Fibroblast of lung (primary cell): ENCODE measurements at regions not wholly inside any gene's neighbourhood (a gene's known extent, or its start where the extent isn't known, plus 50 kb on each side); places are given as distances from the start of the nearest gene placed in this dataset.

ENCODE experiments used
- DNase-seq, 2 donors: peaks; one replicate each; pipeline versions ENCODE4 v3.0.0 to v3.0.0-alpha.2; 2010; ENCODE audit warnings: low read depth in 2 of 2
- H2AFZ ChIP-seq: 2 replicates; pipeline ENCODE4 v1.5.1; 2012; ENCODE audit warnings: low read length, control low read depth, inconsistent platforms
- H3K27ac ChIP-seq: 2 replicates; pipeline ENCODE4 v1.5.1; 2011; ENCODE audit warnings: low read length, control low read depth; ENCODE audit not compliant: insufficient read depth
- H3K27me3 ChIP-seq: 2 replicates; pipeline ENCODE4 v1.5.1; 2011; ENCODE audit warnings: mild to moderate bottlenecking, low read length; ENCODE audit not compliant: control insufficient read depth, insufficient read depth
- H3K36me3 ChIP-seq: 2 replicates; pipeline ENCODE4 v1.5.1; 2011; ENCODE audit warnings: low read length; ENCODE audit not compliant: control insufficient read depth, insufficient read depth
- H3K4me1 ChIP-seq: 2 replicates; pipeline ENCODE4 v1.5.1; 2011; ENCODE audit warnings: low read length; ENCODE audit not compliant: control insufficient read depth, insufficient read depth; ENCODE audit errors: extremely low read depth
- H3K4me2 ChIP-seq: 2 replicates; pipeline ENCODE4 v1.5.1; 2011; ENCODE audit warnings: low read length, control low read depth; ENCODE audit not compliant: insufficient read depth; ENCODE audit errors: extremely low read depth
- H3K4me3 ChIP-seq, 4 experiments: fragments of 200-600 bp in 1 of 4; sonication (generic) in 1 of 4; replicated peaks in 1 of 4; 2 replicates each; pipeline ENCODE4 v1.5.1; 2011 to 2016; ENCODE audit warnings: low read length in 4 of 4, low read depth in 3 of 4, mild to moderate bottlenecking in 3 of 4, control low read depth in 2 of 4, inconsistent platforms in 1 of 4, mixed read lengths in 1 of 4; ENCODE audit not compliant: insufficient read depth in 1 of 4; ENCODE audit errors: control extremely low read depth in 1 of 4
- H3K79me2 ChIP-seq: 2 replicates; pipeline ENCODE4 v1.5.1; 2012; ENCODE audit warnings: mild to moderate bottlenecking, low read length, inconsistent platforms; ENCODE audit not compliant: control insufficient read depth, insufficient read depth
- H3K9ac ChIP-seq: 2 replicates; pipeline ENCODE4 v1.5.1; 2011; ENCODE audit warnings: mild to moderate bottlenecking, low read length, control low read depth; ENCODE audit not compliant: insufficient read depth
- H3K9me3 ChIP-seq: 2 replicates; pipeline ENCODE4 v1.5.1; 2012; ENCODE audit warnings: low read depth, low read length; ENCODE audit not compliant: control insufficient read depth, insufficient read depth
- H4K20me1 ChIP-seq: 2 replicates; pipeline ENCODE4 v1.5.1; 2011; ENCODE audit warnings: low read length; ENCODE audit not compliant: control insufficient read depth, insufficient read depth; ENCODE audit errors: extremely low read depth
- CTCF ChIP-seq, 2 donors: IDR thresholded peaks in 1 of 2; conservative IDR thresholded peaks in 1 of 2; 1 replicate in 1 of 2; 2 replicates in 1 of 2; pipeline ENCODE4 v1.5.1; 2011 to 2012; ENCODE audit warnings: low read length in 2 of 2, control low read depth in 1 of 2, inconsistent platforms in 1 of 2, low read depth in 1 of 2, mild to moderate bottlenecking in 1 of 2
- EZH2 ChIP-seq: IDR thresholded peaks from 2 replicates; pipeline ENCODE4 v1.5.1; 2012; ENCODE audit warnings: low read length, control low read depth, mild to moderate bottlenecking; ENCODE audit errors: missing control alignments

DNA sequence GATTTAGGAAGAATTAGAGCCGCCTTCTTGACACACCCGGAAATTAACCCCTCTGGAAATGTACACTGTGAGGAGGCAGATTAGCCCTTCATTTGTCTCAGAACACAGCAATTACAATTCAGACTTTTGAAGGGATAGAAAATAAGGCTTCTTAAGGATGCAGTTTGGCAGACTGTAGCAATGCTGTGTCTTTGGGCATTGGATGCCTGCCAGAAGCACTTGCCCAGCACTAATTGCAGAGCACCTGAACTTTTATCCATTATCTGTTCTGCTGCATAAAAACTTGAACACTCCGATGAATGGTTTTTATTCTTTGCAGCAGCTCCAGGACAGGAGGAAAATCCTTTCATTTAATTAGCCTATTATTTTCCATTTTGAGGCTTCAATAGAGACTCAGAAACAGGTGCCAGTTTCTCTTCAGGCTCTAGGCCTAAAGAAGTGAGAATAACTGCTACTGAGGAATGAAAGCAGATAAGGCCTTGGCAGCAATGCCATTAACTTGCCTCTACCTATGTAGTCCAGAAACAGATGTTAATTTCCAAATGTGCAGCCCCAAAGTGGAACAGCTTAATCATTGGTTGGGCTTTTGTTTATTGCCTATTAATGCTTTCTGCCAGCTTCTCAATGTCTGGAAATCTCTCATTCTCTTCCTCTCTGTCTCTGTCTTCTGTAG lies 418.5 kb downstream of the NSUN3 start:
- Histone ChIP-seq H3K27me3 (no peaks in the 10 kb centered on the region), H3K79me2 (no peaks in the 10 kb centered on the region), H3K4me2 (no peak overlapping the region), H3K9me3 (no peaks in the 10 kb centered on the region), H3K36me3 (no peaks in the 10 kb centered on the region), H4K20me1 (no peaks in the 10 kb centered on the region), H3K9ac (no peak overlapping the region), H2AFZ (no peak overlapping the region), H3K4me3 (no peak overlapping the region), H3K4me1 (no peaks in the 10 kb centered on the region), H3K27ac (no peak overlapping the region)
- no peak for DNase-seq
- TF ChIP-seq EZH2, result no peak
- no peak for TF ChIP-seq CTCF (conservative IDR thresholded peaks at IDR 0.05 in 1 of 2, IDR thresholded peaks at IDR 0.05 in 1 of 2; ENCODE audit: low read depth in 1 of 2, low read length in 2 of 2)

DNA sequence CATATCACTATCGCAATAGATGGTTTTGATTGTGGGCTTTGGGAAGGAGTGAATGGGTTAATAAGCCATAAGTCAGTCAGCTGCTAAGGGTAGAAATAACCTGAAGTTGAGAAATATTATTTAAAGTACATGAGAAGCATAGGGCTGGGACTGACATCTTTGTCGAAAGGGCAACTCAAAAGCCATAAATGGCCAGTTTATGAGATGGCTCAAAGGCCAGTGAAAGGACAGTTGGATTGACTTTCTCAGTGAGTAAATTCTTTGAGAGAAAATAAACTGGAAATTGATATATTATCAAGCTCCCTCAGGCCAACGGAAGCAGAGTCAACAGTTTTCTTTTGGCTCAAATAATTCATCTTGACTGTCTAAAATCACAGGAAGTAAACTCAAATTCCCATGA lies 419.8 kb downstream of the NSUN3 start:
- H3K36me3 ChIP-seq, result no peaks in the 10 kb centered on the region
- H3K4me2 ChIP-seq, result no peak overlapping the region
- no peaks in the 10 kb centered on the region for H3K9me3 ChIP-seq
- no peak for DNase-seq
- H3K27ac ChIP-seq, result no peak overlapping the region
- no peak overlapping the region for H3K4me3 ChIP-seq
- no peaks in the 10 kb centered on the region for H4K20me1 ChIP-seq
- H3K4me1 ChIP-seq, result no peaks in the 10 kb centered on the region
- H3K79me2 ChIP-seq, result no peaks in the 10 kb centered on the region
- no peaks in the 10 kb centered on the region for H3K27me3 ChIP-seq
- no peak overlapping the region for H2AFZ ChIP-seq
- no peak for TF ChIP-seq CTCF (conservative IDR thresholded peaks at IDR 0.05 in 1 of 2, IDR thresholded peaks at IDR 0.05 in 1 of 2; ENCODE audit: low read depth in 1 of 2, low read length in 2 of 2)
- no peak overlapping the region for H3K9ac ChIP-seq

DNA sequence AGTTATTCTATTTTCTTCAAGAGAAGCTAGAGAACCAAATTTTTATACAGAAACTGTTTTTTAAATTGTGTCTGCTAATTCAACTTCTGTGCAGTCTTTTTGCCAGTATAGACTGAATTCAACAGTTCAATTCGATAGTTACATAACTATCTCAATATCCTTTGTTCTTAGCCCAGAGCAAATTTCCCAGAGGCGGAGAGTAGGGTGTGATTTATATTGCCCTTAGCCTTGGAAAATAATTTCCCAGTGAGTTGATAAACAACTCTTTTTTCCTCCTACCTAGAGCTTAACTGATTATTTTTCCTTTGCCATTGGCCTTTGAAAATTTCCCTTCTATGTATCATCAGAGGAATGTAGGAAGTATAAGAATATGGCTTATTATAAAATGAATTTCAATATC lies 420.5 kb downstream of the NSUN3 start:
- Histone ChIP-seq H3K4me2 (no peak overlapping the region), H4K20me1 (no peaks in the 10 kb centered on the region), H3K9ac (no peak overlapping the region), H3K27ac (no peak overlapping the region), H3K4me3 (no peak overlapping the region), H3K9me3 (no peaks in the 10 kb centered on the region), H3K4me1 (no peaks in the 10 kb centered on the region), H3K79me2 (no peaks in the 10 kb centered on the region), H2AFZ (no peak overlapping the region), H3K27me3 (no peaks in the 10 kb centered on the region), H3K36me3 (no peaks in the 10 kb centered on the region)
- DNase-seq, result no peak
- TF ChIP-seq EZH2, result no peak
- no peak for TF ChIP-seq CTCF (conservative IDR thresholded peaks at IDR 0.05 in 1 of 2, IDR thresholded peaks at IDR 0.05 in 1 of 2; ENCODE audit: low read depth in 1 of 2, low read length in 2 of 2)
